ENCODE measurements at regions not wholly inside any gene's neighbourhood (a gene's known extent, or its start where the extent isn't known, plus 50 kb on each side); places are given as distances from the start of the nearest gene placed in this dataset.

DNA sequence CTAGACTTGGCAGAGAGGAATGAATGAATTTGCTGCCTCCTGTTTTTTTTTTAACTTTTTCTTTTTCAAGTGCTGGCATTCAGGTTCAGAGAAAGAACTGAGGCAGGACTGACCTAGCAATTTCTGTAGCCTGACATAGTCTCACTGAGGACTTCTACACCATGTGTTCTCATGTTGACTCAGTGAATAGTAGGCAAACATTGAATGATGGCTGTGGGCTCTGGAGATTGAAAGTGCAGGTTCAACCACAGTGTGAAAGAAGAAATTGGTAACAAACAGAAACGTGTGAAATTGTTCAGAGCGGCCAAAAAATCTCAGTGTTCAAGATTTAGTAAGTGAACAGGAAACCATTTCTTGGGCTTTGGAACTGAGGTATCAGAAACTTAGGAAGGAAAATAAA, 322.4 kb upstream of the GHITM start:
- TF ChIP-seq, protein P1, sequence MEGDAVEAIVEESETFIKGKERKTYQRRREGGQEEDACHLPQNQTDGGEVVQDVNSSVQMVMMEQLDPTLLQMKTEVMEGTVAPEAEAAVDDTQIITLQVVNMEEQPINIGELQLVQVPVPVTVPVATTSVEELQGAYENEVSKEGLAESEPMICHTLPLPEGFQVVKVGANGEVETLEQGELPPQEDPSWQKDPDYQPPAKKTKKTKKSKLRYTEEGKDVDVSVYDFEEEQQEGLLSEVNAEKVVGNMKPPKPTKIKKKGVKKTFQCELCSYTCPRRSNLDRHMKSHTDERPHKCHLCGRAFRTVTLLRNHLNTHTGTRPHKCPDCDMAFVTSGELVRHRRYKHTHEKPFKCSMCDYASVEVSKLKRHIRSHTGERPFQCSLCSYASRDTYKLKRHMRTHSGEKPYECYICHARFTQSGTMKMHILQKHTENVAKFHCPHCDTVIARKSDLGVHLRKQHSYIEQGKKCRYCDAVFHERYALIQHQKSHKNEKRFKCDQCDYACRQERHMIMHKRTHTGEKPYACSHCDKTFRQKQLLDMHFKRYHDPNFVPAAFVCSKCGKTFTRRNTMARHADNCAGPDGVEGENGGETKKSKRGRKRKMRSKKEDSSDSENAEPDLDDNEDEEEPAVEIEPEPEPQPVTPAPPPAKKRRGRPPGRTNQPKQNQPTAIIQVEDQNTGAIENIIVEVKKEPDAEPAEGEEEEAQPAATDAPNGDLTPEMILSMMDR (IDR thresholded peaks at IDR 0.05; ENCODE audit: insufficient read depth, low read depth, low read length, missing control alignments): no peak
- H3K4me3 ChIP-seq (ENCODE audit: low read depth, low read length): no peak overlapping the region
- DNase-seq (ENCODE audit: low read depth): peak; percentile 89

DNA sequence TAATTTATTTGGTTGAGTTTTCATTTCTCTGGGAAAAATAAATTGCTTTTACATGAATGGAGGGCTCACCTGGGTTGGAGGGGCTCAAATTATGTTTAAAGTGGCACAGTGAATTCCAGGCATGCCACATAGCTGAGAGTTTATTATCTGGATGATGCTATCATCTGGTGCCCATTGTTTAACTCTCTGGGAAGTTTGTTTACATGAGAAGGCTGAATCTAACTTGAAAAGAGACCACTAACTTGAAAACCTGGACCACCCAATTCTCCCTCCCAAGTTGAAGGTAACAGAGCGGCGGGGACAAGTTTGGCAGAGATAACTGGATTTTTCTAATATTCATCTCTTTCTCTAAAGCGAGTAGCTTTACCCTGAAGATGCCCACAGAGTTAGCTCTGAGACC, 321.5 kb upstream of the GHITM start:
- TF ChIP-seq, protein P1 (IDR thresholded peaks at IDR 0.05; ENCODE audit: insufficient read depth, low read depth, low read length, missing control alignments): no peak
- no peak overlapping the region for H3K4me3 ChIP-seq (ENCODE audit: low read depth, low read length)
- no peak for DNase-seq (ENCODE audit: low read depth)

DNA sequence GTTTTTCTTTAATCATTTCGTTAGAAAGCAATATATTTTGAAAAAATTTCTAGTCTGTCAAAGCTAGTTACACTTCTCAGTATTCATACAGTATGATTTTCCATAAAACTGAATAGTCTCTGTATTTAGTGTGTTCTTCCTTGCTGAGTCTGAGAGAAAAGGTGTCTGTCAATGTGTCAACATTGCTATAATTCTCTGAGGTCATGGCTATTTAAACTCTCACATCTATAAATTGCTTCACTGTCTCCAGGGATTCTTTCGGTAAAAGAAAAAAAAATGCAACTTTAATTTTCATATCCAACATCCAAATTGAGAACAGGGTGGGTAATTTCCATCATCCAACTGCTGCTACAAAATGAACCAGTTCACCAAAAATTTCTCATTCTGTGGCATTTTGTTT, 319.7 kb upstream of the GHITM start:
- H3K4me3 ChIP-seq (ENCODE audit: low read depth, low read length): no peak overlapping the region
- no peak for DNase-seq (ENCODE audit: low read depth)
- TF ChIP-seq, protein P1 (IDR thresholded peaks at IDR 0.05; ENCODE audit: insufficient read depth, low read depth, low read length, missing control alignments): no peak

DNA sequence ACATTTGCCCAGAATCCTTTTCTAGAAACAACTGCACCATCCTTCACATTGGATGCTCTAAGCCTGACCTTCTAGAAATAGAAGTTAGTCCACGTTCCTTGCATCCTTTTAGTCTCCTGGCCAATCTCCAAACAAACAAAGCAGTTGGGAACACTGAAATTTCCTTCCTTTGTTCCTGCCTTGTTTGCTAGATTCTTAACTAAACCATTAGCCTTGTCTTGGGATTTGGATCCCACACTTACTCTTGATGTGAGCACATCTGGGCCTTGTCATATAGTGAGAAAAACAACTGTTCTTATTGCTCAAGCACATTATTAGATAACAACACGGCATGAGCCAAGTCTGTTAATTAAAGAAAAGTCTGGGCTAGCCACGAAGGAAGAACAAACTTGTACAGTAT, 319.3 kb upstream of the GHITM start:
- no peak for DNase-seq (ENCODE audit: low read depth)
- no peak overlapping the region for H3K4me3 ChIP-seq (ENCODE audit: low read depth, low read length)
- TF ChIP-seq, protein P1 (IDR thresholded peaks at IDR 0.05; ENCODE audit: insufficient read depth, low read depth, low read length, missing control alignments): no peak

DNA sequence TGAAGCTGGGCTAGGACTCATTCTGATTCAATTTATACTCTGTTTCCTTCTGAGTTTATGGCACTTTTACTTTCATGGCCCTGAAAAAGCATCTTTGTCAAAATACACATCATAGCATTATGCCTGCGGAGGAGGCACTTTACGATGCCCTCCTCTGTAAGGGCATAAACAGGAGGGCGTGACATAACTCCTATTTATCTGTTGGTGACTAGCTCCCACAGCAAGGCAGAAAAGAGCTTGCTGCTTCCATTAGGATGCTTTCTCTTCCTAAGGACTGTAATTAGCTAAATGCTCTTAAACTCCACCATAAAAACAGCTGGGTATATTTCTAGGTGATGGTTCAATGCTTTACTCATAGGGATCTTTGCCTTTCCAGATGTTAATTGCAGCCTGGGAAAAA, 315.2 kb upstream of the GHITM start:
- no peak for DNase-seq (ENCODE audit: low read depth)
- no peak overlapping the region for H3K4me3 ChIP-seq (ENCODE audit: low read depth, low read length)
- TF ChIP-seq, protein P1 (IDR thresholded peaks at IDR 0.05; ENCODE audit: insufficient read depth, low read depth, low read length, missing control alignments): no peak

DNA sequence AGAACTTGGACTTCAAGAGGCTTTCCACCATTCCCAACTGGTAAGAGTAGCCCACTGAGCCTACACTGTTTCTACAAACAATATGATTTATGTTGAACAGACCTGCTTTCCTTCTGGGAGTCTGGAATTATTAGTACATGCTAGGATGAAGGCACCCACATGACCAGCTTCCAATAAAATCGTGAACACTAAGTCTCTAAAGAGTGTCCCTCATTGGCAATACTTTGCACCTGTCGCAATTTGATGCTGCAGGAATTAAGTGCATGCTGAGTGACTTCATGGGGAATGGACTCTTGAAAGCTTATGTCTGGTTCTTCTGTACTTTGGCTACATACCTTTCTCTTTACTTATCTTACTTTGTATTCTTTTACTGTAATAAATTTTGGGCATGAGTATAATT, 305.2 kb upstream of the GHITM start:
- DNase-seq (ENCODE audit: low read depth): no peak
- TF ChIP-seq, protein P1 (IDR thresholded peaks at IDR 0.05; ENCODE audit: insufficient read depth, low read depth, low read length, missing control alignments): no peak
- H3K4me3 ChIP-seq (ENCODE audit: low read depth, low read length): no peak overlapping the region

DNA sequence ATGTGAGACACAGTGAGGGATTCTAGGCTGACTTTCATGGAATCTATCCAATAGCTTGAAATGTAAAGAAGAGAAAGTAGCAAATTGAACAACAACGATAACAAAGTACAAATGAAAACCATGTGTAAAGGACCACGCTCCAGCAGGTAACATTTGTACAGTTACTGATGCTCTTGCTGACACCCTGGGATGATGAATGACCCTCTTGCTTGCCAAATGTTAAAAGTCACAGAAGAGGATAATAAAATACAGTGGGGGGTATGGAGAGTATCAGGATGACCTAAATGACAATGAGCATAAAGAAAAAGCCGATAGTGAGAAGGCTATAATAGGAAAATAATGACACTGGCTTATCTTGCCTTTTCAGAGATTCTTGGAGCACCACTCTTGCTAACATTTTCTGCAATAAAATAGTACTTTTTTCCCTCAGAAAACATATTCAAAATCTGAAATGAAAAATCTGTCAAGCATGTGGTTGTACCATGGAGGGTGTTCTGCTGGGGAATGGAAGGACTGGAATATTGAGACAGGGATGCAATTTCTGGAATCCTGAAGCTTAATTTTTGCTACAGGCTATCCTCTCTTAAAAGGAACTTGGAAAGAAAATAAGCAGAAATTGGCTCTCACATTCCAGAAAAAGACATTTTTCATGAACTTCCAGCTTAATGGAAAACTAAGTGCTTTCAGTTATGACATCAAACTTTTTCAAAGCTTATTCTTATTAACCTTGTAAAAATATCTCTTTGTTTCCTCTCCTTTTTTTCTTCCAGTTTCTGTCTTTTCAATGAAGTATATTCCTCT, 303.2 kb upstream of the GHITM start:
- DNase-seq (ENCODE audit: low read depth): no peak
- TF ChIP-seq, protein P1 (IDR thresholded peaks at IDR 0.05; ENCODE audit: insufficient read depth, low read depth, low read length, missing control alignments): no peak
- H3K4me3 ChIP-seq (ENCODE audit: low read depth, low read length): no peak overlapping the region
